Eye (tissue), 1 donor: ENCODE measurements at regions not wholly inside any gene's neighbourhood (a gene's known extent, or its start where the extent isn't known, plus 50 kb on each side); places are given as distances from the start of the nearest gene placed in this dataset.
"Not testable (repeated sequence)": the region's sequence is repeated elsewhere in the genome, so short reads cannot be mapped to it uniquely, and the experiment has no call there.

Source experiments
- DNase-seq: peaks from one replicate; pipeline ENCODE4 v3.0.0-alpha.2; 2015

- DNase-seq: peak; percentile 46
Observed at GRCh38 chr9:110126499-110126941, 81.4 kb downstream of the C9orf152 start.

GRCh38 chr9:110126986-110127864, 80.7 kb downstream of the C9orf152 start:
- DNase-seq: peak; percentile 51

DNA sequence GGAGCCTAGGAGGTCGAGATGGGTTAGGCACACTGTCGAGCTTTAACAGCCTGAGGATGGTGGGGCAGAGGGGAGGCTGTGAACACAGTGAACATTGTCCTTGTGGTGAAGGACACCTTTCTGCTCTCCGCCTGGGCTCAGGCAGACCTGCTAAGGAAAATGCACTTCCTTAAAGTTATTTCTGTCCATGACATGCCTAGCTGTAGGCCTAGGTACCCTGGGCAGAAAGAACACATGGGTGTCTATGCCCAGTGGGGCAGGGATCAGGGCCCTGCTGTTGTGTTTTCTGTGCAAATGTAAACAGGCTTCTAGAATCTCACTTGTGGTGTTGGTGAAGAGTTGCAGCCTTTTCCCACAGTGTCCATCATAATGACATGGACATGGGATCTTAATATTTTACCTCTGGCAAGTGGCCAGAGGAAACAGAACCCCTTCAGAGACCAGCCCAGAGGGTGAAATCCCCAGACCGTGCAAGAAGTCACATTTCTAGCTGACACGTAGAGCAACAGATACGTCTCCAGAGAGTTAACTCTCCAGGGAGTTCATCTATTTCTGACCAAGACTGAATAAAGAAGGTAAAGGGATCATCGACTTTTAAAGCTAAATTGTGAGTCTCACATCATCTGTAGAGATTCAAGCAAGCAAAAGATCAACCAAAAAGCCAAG, 79.2 kb downstream of the C9orf152 start:
- DNase-seq: no peak

DNA sequence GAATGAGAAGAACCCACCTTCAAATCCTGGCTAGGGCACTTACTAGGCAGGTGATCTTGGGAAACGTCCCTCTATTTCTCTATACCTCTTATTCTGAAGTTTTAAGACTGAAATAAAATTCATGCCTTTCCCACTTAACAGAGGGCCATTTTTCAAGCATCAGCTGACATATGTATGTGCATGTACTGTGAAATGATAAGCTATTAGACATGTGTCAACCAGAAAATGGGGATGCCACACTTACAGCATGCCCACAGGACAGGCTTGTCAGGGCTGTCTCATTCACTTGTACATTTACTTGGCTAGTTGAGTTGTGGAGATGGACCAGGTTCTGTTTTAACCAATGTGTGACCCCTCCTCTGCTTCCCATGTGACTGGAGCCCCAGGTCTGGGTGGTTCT, 78.5 kb downstream of the C9orf152 start:
- DNase-seq: no peak

DNA sequence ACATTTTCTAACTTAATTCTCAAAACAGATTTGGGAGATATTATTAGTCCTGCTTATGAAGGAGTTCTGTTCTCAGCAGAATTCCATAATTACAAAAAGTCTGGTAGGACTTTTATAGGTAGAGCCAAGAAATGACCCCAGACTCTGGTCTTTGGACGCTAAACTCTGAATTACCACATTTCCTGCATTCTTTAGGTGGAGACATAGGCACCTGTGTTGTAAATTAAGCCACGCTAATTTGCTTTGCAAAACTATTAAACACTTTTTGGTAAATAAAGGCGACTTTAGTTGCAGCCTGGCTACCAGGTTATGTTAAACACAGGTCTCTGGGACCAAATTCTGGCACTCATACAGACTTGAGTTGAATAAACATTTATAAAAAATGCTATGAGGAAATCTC, 77.7 kb downstream of the C9orf152 start:
- no peak for DNase-seq

GRCh38 chr9:110130791-110131416, 77.1 kb downstream of the C9orf152 start:
- no peak for DNase-seq

GRCh38 chr9:110131499-110131898, 76.5 kb downstream of the C9orf152 start:
- no peak for DNase-seq

DNA sequence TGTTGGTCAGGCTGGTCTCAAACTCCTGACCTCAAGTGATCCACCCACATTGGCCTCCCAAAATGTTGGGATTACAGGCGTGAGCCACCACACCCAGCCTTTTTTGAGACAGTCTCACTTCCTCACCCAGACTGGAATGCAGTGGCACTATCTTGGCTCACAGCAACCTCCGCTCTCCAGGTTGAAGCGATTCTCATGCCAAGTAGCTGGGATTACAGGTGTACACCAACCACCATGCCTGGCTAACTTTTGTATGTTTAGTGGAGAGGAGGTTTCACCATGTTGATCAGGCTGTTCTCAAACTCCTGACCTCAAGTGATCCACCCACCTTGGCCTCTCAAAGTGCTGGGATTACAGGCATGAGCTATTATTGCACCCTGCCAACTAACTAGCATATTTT, 75.4 kb downstream of the C9orf152 start:
- DNase-seq: not testable (repeated sequence)

- no peak for DNase-seq
Observed at GRCh38 chr9:110133059-110133458, 74.9 kb downstream of the C9orf152 start.

GRCh38 chr9:110133608-110134210, 74.2 kb downstream of the C9orf152 start:
- DNase-seq: no peak

DNA sequence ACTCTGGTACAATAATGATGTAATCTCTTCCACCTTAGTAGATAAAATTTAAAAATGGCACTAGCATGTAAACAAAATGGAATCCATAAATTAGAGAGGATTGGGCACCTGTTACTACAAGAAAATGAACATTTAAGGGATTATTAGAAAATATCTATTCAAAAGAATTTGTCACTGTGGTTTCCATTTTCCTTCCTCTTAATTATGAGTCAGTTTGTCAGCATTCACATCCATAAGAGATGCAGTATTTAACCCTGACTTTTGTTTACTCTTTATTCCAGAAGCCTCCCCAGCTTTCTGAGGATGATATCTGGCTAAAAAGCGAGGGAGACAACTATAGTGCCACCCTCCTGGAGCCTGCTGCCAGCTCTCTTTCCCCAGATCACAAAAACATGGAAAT, 72.1 kb downstream of the C9orf152 start:
- DNase-seq: no peak

- no peak for DNase-seq
Observed at GRCh38 chr9:110136802-110137201, 71.2 kb downstream of the C9orf152 start.

DNA sequence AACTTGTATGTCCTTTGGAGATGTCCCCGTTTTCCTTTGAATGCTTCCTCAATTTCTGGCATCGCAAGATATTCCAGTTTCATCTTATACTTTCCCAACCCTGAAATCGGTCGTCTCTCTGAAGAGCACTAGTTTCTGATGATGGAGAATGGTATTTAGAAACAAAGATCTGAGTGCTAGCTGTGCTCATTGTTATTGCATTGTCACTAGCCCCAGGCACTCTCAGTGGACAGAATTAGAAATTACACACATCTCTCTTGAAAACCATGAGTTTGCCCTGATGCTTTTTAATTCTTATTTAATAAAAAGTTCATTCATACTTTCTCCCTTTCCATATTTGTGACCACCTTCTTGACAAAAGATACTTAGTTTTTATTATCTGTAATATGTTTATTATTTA, 67.7 kb downstream of the C9orf152 start:
- no peak for DNase-seq

- no peak for DNase-seq
Observed at GRCh38 chr9:110141227-110141793, 66.6 kb downstream of the C9orf152 start.

DNA sequence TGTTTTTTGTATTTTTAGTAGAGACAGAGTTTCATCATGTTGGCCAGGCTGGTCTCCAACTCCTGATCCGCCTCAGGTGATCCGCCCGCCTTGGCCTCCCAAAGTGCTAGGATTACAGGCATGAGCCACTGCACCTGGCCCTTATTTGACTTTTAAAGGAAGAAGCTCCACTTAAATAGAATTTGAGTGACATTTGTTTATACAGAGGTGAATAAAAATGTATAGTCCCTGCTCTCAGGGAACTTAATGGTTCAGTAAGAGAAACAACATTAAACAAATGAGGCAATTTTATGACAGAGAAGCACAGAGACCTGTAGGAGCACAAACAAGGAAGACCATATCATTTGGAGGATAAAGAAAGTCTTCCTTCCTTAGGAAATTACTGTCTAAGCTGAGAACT, 65.7 kb downstream of the C9orf152 start:
- DNase-seq: no peak

GRCh38 chr9:110142868-110143481, 65.0 kb downstream of the C9orf152 start:
- no peak for DNase-seq

DNA sequence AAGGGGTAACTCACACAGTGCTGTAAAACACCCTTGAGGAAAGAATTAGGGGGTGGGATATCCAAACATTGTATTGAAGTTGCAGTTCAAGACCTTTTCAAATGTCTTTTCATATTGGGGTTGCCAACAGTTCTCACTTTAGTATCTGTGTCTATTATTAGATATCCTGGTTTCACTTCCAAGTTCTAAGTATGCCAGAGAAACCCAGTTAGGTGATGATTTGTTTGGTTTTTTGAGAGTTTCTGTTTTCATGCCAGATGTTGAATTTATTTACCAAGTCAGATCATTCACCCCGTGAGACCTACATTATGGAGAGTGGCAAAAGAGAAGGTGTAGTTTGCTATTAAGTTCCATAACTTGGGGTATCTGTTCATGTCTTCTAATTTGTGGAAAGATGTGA, 64.5 kb downstream of the C9orf152 start:
- DNase-seq: no peak

DNA sequence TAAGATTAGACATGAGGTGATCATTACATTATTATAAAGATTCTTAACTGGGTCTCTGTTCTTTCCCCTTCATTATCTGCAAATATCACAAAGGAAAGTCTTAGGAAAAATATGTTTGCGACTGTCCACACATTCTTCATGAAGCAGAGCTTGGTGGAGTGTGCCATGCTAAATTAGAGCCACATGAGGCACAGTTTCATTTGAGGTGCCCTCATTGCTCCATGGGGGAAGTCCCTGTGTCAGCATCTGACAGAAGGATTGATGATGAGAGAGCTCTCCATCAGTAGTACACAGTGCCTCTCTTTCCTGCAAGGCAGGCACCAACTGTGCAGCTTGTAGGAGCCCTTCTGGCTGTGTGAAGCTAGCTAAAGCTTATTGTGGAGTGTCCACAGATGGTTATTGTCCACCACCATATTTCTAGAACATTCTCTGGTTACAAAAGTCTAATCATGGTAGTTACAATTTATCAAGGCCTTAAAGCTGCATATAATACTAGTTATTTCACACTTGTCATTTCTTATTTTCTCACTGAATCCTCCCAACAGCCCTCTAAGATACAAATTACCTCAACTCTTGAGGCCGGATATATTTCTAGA, 63.9 kb downstream of the C9orf152 start:
- no peak for DNase-seq

DNA sequence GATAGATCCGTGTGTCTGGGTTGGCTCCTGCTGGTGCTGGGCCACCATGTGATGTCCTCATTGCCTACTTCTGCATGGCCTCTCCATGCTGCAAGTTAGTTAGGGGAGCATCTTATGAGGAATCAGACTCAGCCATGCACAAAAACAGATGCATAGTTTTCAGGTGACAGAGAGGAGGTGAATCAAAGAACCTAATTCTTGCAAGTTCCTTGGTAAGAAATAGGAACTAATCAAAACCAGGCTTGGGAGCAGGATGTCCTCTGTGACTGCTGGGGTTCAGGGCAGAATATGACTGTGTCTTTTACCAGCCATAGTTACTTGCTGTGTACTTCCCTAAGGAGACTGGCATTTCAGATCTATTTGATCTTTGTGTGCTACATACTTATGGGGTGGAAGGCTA, 61.6 kb downstream of the C9orf152 start:
- DNase-seq: no peak

- DNase-seq: no peak
Observed at GRCh38 chr9:110148384-110148783, 59.6 kb downstream of the C9orf152 start.

- no peak for DNase-seq
Observed at GRCh38 chr9:110148891-110149290, 59.1 kb downstream of the C9orf152 start.
